ENCODE measurements at regions not wholly inside any gene's neighbourhood (a gene's known extent, or its start where the extent isn't known, plus 50 kb on each side); places are given as distances from the start of the nearest gene placed in this dataset.

DNA sequence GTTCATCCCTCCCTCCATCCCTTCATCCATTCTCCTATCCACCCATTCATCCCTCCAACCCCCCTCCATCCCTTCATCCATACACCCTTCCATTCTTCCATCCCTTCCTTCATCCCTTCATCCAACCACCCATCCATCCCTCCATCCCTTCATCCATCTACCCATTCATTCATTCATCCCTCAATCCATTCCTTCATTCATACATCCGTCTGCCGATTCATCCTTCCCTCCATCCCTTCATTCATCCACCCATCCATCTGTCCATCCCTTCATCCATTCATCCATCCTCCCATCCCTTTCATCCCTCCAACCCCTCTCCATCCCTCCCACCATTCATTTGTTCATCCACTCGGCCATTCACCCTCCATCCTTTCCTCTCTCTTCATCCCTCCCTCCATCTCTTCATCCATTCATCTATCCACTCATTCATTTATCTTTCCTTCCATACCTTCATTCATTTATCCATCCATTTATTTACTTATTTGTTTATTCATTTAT, 95.7 kb downstream of the FOXL1 start:
- ATAC-seq (ENCODE audit: insufficient read depth, low read depth) (no peak), DNase-seq (no peak)
- TF ChIP-seq EZH2 (IDR thresholded peaks at IDR 0.05; ENCODE audit: borderline replicate concordance, low read depth, low read length, severe bottlenecking) = no peak
- TF ChIP-seq, protein P1, sequence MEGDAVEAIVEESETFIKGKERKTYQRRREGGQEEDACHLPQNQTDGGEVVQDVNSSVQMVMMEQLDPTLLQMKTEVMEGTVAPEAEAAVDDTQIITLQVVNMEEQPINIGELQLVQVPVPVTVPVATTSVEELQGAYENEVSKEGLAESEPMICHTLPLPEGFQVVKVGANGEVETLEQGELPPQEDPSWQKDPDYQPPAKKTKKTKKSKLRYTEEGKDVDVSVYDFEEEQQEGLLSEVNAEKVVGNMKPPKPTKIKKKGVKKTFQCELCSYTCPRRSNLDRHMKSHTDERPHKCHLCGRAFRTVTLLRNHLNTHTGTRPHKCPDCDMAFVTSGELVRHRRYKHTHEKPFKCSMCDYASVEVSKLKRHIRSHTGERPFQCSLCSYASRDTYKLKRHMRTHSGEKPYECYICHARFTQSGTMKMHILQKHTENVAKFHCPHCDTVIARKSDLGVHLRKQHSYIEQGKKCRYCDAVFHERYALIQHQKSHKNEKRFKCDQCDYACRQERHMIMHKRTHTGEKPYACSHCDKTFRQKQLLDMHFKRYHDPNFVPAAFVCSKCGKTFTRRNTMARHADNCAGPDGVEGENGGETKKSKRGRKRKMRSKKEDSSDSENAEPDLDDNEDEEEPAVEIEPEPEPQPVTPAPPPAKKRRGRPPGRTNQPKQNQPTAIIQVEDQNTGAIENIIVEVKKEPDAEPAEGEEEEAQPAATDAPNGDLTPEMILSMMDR (IDR thresholded peaks at IDR 0.05; ENCODE audit: borderline replicate concordance, extremely low read depth, low read length, poor library complexity, severe bottlenecking) = no peak
- H3K4me2 ChIP-seq (ENCODE audit: insufficient read depth, low read length) = no peak overlapping the region
- no peaks in the 10 kb centered on the region for H3K4me1 ChIP-seq (ENCODE audit: insufficient read depth, low read length)
- no peaks in the 10 kb centered on the region for H3K9me3 ChIP-seq (ENCODE audit: insufficient read depth, low read length, severe bottlenecking)
- no peaks in the 10 kb centered on the region for H3K36me3 ChIP-seq (ENCODE audit: insufficient read depth, low read length)
- peaks cover 7% of the 10 kb centered on the region for H3K27me3 ChIP-seq (ENCODE audit: insufficient read depth, low read length, poor library complexity)
- no peaks in the 10 kb centered on the region for H4K20me1 ChIP-seq (ENCODE audit: insufficient read depth, low read length)
- H3K79me2 ChIP-seq (ENCODE audit: insufficient read depth, low read length) = no peaks in the 10 kb centered on the region
- H3K27ac ChIP-seq (ENCODE audit: low read length) = no peak overlapping the region
- no peak overlapping the region for H3K4me3 ChIP-seq (ENCODE audit: low read depth in 1 of 2, low read length in 2 of 2)
- H3K9ac ChIP-seq (ENCODE audit: low read depth, low read length) = no peak overlapping the region
- no peak overlapping the region for H2AFZ ChIP-seq (ENCODE audit: low read depth, low read length)

DNA sequence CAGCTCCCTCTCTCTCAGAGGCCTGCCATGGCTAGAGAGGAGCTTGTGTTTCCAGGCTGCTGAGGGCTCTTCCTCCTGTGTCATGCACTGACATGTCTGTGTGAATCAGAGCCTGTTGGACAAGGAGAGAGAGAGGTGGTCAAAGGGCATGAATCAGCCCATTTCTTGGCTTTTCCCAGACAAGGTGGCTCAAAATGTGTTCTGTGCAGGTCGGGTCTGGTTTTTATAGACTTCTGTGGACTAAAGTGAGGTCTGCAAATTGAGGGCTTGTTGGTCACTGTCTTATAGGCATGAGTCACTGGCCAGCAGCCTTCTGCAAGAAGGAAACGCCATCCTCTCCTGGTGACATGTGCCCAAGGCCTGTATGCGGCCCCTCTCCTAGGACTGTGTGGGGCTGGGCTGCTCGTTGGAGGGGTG, 97.9 kb downstream of the FOXL1 start:
- Histone ChIP-seq H4K20me1 (ENCODE audit: insufficient read depth, low read length) (no peaks in the 10 kb centered on the region), H3K4me2 (ENCODE audit: insufficient read depth, low read length) (no peak overlapping the region), H3K4me3 (ENCODE audit: low read depth in 1 of 2, low read length in 2 of 2) (no peak overlapping the region), H3K4me1 (ENCODE audit: insufficient read depth, low read length) (no peaks in the 10 kb centered on the region), H3K27ac (ENCODE audit: low read length) (no peak overlapping the region), H3K9ac (ENCODE audit: low read depth, low read length) (no peak overlapping the region), H3K9me3 (ENCODE audit: insufficient read depth, low read length, severe bottlenecking) (no peaks in the 10 kb centered on the region), H3K27me3 (ENCODE audit: insufficient read depth, low read length, poor library complexity) (peaks cover 3% of the 10 kb centered on the region), H3K79me2 (ENCODE audit: insufficient read depth, low read length) (no peaks in the 10 kb centered on the region), H3K36me3 (ENCODE audit: insufficient read depth, low read length) (no peaks in the 10 kb centered on the region), H2AFZ (ENCODE audit: low read depth, low read length) (no peak overlapping the region)
- TF ChIP-seq, protein P1 (IDR thresholded peaks at IDR 0.05; ENCODE audit: borderline replicate concordance, extremely low read depth, low read length, poor library complexity, severe bottlenecking) = no peak
- no peak for TF ChIP-seq EZH2 (IDR thresholded peaks at IDR 0.05; ENCODE audit: borderline replicate concordance, low read depth, low read length, severe bottlenecking)
- DNase-seq (no peak), ATAC-seq (ENCODE audit: insufficient read depth, low read depth) (no peak)

DNA sequence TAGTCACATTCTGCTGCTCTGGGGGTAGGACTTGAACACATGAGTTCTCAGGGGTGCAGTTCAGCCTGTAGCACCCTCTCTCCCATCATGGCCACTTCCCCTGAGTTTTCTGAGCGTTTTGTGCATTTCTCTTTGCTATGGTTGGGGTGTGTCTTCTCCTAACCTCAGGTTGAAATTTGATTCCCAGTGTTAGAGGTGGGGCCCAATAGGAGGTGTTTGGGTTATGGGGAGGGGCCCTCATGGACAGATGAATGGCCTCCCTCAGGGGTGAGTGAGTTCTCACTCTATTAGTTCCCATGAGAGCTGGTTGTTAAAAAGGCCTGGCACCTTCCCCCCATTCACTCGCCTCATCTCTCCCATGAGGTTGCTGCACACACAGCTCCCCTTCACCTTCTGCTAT, 101.1 kb downstream of the FOXL1 start:
- H3K36me3 ChIP-seq (ENCODE audit: insufficient read depth, low read length) = no peaks in the 10 kb centered on the region
- no peak for TF ChIP-seq EZH2 (IDR thresholded peaks at IDR 0.05; ENCODE audit: borderline replicate concordance, low read depth, low read length, severe bottlenecking)
- TF ChIP-seq, protein P1 (IDR thresholded peaks at IDR 0.05; ENCODE audit: borderline replicate concordance, extremely low read depth, low read length, poor library complexity, severe bottlenecking) = no peak
- no peaks in the 10 kb centered on the region for H3K4me1 ChIP-seq (ENCODE audit: insufficient read depth, low read length)
- ATAC-seq (ENCODE audit: insufficient read depth, low read depth) (no peak), DNase-seq (no peak)
- peaks cover 3% of the 10 kb centered on the region for H3K27me3 ChIP-seq (ENCODE audit: insufficient read depth, low read length, poor library complexity)
- H3K9ac ChIP-seq (ENCODE audit: low read depth, low read length) = no peak overlapping the region
- H3K4me3 ChIP-seq (ENCODE audit: low read depth in 1 of 2, low read length in 2 of 2) = no peak overlapping the region
- no peak overlapping the region for H3K27ac ChIP-seq (ENCODE audit: low read length)
- H2AFZ ChIP-seq (ENCODE audit: low read depth, low read length) = no peak overlapping the region
- no peaks in the 10 kb centered on the region for H3K79me2 ChIP-seq (ENCODE audit: insufficient read depth, low read length)
- no peaks in the 10 kb centered on the region for H4K20me1 ChIP-seq (ENCODE audit: insufficient read depth, low read length)
- H3K9me3 ChIP-seq (ENCODE audit: insufficient read depth, low read length, severe bottlenecking) = no peaks in the 10 kb centered on the region
- no peak overlapping the region for H3K4me2 ChIP-seq (ENCODE audit: insufficient read depth, low read length)

DNA sequence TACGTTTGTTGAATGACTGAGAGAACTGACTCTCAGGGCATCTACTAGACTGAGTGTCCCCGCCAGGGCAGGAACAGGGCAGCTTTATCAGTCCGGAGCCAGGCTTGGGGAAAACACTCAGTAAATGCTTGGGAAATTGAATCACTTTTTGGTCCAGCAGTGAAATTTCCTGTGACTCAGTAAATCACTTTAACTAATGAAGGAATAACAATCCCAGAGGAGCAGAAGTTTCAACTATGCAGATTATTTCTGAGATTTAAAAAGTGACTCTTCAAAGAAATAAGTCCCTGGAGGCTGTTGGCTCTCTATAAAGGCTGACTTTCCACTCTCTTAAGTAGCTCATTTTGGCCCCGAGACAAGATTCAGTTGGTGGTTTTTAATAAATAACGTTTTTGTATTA, 101.8 kb downstream of the FOXL1 start:
- H3K4me3 ChIP-seq (ENCODE audit: low read depth in 1 of 2, low read length in 2 of 2) = no peak overlapping the region
- no peaks in the 10 kb centered on the region for H3K79me2 ChIP-seq (ENCODE audit: insufficient read depth, low read length)
- H3K27me3 ChIP-seq (ENCODE audit: insufficient read depth, low read length, poor library complexity) = peaks cover 3% of the 10 kb centered on the region
- H3K9ac ChIP-seq (ENCODE audit: low read depth, low read length) = no peak overlapping the region
- H2AFZ ChIP-seq (ENCODE audit: low read depth, low read length) = no peak overlapping the region
- ATAC-seq (ENCODE audit: insufficient read depth, low read depth) = no peak
- no peak overlapping the region for H3K4me2 ChIP-seq (ENCODE audit: insufficient read depth, low read length)
- no peaks in the 10 kb centered on the region for H3K4me1 ChIP-seq (ENCODE audit: insufficient read depth, low read length)
- DNase-seq = no peak
- H4K20me1 ChIP-seq (ENCODE audit: insufficient read depth, low read length) = no peaks in the 10 kb centered on the region
- no peaks in the 10 kb centered on the region for H3K36me3 ChIP-seq (ENCODE audit: insufficient read depth, low read length)
- no peak for TF ChIP-seq EZH2 (IDR thresholded peaks at IDR 0.05; ENCODE audit: borderline replicate concordance, low read depth, low read length, severe bottlenecking)
- TF ChIP-seq, protein P1 (IDR thresholded peaks at IDR 0.05; ENCODE audit: borderline replicate concordance, extremely low read depth, low read length, poor library complexity, severe bottlenecking) = no peak
- H3K9me3 ChIP-seq (ENCODE audit: insufficient read depth, low read length, severe bottlenecking) = no peaks in the 10 kb centered on the region
- no peak overlapping the region for H3K27ac ChIP-seq (ENCODE audit: low read length)
